Activated CD8-positive, alpha-beta T cell treated with anti-CD3 and anti-CD28 coated beads for 36 hours (primary cell): ENCODE measurements at regions not wholly inside any gene's neighbourhood (a gene's known extent, or its start where the extent isn't known, plus 50 kb on each side); places are given as distances from the start of the nearest gene placed in this dataset.

ENCODE experiments used
- ATAC-seq: fragments of 200-7000 bp; cut with Tn5 transposase; one replicate; pipeline ENCODE4 v1.10.0; 2021; ENCODE audit warnings: mild to moderate bottlenecking, moderate library complexity
- CTCF ChIA-PET: fragments of 350-600 bp; sonication (Branson Sonifier 250); formaldehyde crosslinking; loops from one replicate; lab custom pipeline; 2021; ENCODE audit warnings: antibody characterized with exemption; lab: Charles Lee
- POLR2A ChIA-PET: fragments of 350-600 bp; sonication (Branson Sonifier 250); formaldehyde crosslinking; loops from one replicate; lab custom pipeline; 2021; ENCODE audit warnings: antibody characterized with exemption; lab: Charles Lee
- DNase-seq: peaks from one replicate; pipeline ENCODE4 v3.0.0-alpha.2; 2020
- H3K27ac Mint-ChIP-seq: one replicate; pipeline ENCODE4 v1.8.0; 2021; ENCODE audit warnings: mild to moderate bottlenecking, mixed read lengths
- H3K27me3 Mint-ChIP-seq: one replicate; pipeline ENCODE4 v1.8.0; 2021; ENCODE audit warnings: mixed read lengths
- H3K36me3 Mint-ChIP-seq: one replicate; pipeline ENCODE4 v1.8.0; 2021; ENCODE audit warnings: low read depth, mixed read lengths
- H3K4me1 Mint-ChIP-seq: one replicate; pipeline ENCODE4 v1.8.0; 2021; ENCODE audit warnings: low read depth, mixed read lengths
- H3K4me3 Mint-ChIP-seq: one replicate; pipeline ENCODE4 v1.8.0; 2021; ENCODE audit warnings: mild to moderate bottlenecking, moderate library complexity, mixed read lengths
- H3K9me3 Mint-ChIP-seq: one replicate; pipeline ENCODE4 v1.8.0; 2021; ENCODE audit warnings: mixed read lengths
- intact Hi-C: fragments of 100-400 bp; cut with micrococcal nuclease; formaldehyde crosslinking; loops from one replicate; pipeline ENCODE4 v1.10.0; 2022
- TF ChIP-seq, protein P1 (sequence below): fragments of 200-600 bp; IDR thresholded peaks from one replicate; pipeline ENCODE4 v1.8.0; 2022; ENCODE audit warnings: antibody characterized with exemption, mild to moderate bottlenecking

- DNase-seq (no peak), ATAC-seq (no peak)
- no peaks in the 10 kb centered on the region for H3K36me3 Mint-ChIP-seq
- H3K4me3 Mint-ChIP-seq: no peak overlapping the region
- ChIA-PET CTCF (no interaction called here), POLR2A (no interaction called here)
- peaks cover 8% of the 10 kb centered on the region for H3K27me3 Mint-ChIP-seq
- intact Hi-C loops: no loop called here
- H3K27ac Mint-ChIP-seq: no peak overlapping the region
- TF ChIP-seq, protein P1, sequence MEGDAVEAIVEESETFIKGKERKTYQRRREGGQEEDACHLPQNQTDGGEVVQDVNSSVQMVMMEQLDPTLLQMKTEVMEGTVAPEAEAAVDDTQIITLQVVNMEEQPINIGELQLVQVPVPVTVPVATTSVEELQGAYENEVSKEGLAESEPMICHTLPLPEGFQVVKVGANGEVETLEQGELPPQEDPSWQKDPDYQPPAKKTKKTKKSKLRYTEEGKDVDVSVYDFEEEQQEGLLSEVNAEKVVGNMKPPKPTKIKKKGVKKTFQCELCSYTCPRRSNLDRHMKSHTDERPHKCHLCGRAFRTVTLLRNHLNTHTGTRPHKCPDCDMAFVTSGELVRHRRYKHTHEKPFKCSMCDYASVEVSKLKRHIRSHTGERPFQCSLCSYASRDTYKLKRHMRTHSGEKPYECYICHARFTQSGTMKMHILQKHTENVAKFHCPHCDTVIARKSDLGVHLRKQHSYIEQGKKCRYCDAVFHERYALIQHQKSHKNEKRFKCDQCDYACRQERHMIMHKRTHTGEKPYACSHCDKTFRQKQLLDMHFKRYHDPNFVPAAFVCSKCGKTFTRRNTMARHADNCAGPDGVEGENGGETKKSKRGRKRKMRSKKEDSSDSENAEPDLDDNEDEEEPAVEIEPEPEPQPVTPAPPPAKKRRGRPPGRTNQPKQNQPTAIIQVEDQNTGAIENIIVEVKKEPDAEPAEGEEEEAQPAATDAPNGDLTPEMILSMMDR: no peak
- no peaks in the 10 kb centered on the region for H3K9me3 Mint-ChIP-seq
- H3K4me1 Mint-ChIP-seq: no peaks in the 10 kb centered on the region
Observed at GRCh38 chr5:158100373-158100888, 241.5 kb upstream of the CLINT1 start.

DNA sequence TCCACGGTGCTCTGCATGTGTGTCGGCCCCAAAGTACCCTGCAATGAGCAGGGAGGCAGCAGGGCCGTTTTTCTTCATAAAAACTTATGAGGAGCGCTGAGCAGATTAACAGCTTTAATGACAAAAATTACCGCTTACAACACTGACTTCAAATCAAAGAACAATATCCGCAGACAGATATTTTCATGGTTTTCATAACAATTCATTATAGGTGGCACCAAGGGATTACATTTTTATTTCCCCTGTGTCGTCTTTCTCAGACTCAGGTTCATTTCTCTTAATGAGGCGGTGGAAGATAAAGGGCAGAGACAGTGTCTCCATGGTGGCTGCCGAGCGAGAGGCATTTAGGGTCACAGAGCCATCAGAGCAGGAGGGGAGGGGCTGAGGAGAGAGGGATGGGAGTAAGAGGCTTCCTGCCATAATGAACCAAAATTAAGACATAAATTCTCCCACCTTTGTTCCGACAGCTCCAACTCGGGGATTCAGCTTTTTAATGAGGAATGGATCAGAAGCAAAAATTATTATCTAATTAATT lies 240.7 kb upstream of the CLINT1 start:
- Mint-ChIP-seq H3K9me3 (no peaks in the 10 kb centered on the region), H3K4me3 (no peak overlapping the region), H3K4me1 (no peaks in the 10 kb centered on the region), H3K27ac (no peak overlapping the region), H3K27me3 (peaks cover 8% of the 10 kb centered on the region), H3K36me3 (no peaks in the 10 kb centered on the region)
- no peak for ATAC-seq
- TF ChIP-seq, protein P1: no peak
- intact Hi-C loops: no loop called here
- ChIA-PET POLR2A (no interaction called here), CTCF (no interaction called here)
- DNase-seq: no peak

DNA sequence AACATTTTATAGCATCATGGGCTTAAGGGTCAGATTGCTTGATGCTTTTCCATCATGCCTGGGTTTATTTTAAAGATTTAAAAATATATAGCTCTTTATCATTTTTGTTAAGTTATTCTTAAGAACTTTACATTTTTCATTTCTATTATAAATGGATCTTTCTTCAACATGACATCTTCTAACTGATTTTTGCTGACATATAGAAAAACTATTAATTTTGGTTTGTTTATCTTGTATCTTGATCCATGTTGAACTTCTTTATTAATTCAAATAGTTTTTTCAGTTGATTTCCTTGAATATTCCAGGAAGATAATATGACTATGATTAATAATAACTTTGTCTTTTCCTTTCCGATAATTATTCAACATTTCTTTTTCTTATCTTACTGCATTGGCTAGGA lies 237.9 kb upstream of the CLINT1 start:
- CTCF ChIA-PET: interaction anchor here (1.4 to 4.7 kb wide), 2 partner anchors 22 to 78 kb away, joined by 3 to 24 read pairs; no protein-coding TSS in a partner anchor
- H3K4me3 Mint-ChIP-seq: no peak overlapping the region
- H3K36me3 Mint-ChIP-seq: no peaks in the 10 kb centered on the region
- ATAC-seq (no peak), DNase-seq (no peak)
- peaks cover 13% of the 10 kb centered on the region for H3K27me3 Mint-ChIP-seq
- no peaks in the 10 kb centered on the region for H3K4me1 Mint-ChIP-seq
- no peak overlapping the region for H3K27ac Mint-ChIP-seq
- TF ChIP-seq, protein P1: no peak
- POLR2A ChIA-PET: no interaction called here
- H3K9me3 Mint-ChIP-seq: no peaks in the 10 kb centered on the region
- intact Hi-C loops: no loop called here

GRCh38 chr5:158086856-158087255 lies 227.9 kb upstream of the CLINT1 start:
- ChIA-PET POLR2A (no interaction called here), CTCF (interaction anchor here (0.9 to 2.1 kb wide), 3 partner anchors 9 to 325 kb away, joined by 3 to 15 read pairs (median 4); no protein-coding TSS in a partner anchor)
- Mint-ChIP-seq H3K27me3 (peaks cover 3% of the 10 kb centered on the region), H3K27ac (no peak overlapping the region), H3K9me3 (no peaks in the 10 kb centered on the region), H3K4me3 (no peak overlapping the region), H3K4me1 (no peaks in the 10 kb centered on the region), H3K36me3 (no peaks in the 10 kb centered on the region)
- ATAC-seq (no peak), DNase-seq (no peak)
- intact Hi-C loops: no loop called here
- TF ChIP-seq, protein P1: no peak

GRCh38 chr5:158084292-158084691 lies 225.3 kb upstream of the CLINT1 start:
- H3K9me3 Mint-ChIP-seq: no peaks in the 10 kb centered on the region
- H3K4me3 Mint-ChIP-seq: no peak overlapping the region
- intact Hi-C loops: no loop called here
- no peak for ATAC-seq
- peaks cover 3% of the 10 kb centered on the region for H3K27me3 Mint-ChIP-seq
- no peaks in the 10 kb centered on the region for H3K36me3 Mint-ChIP-seq
- TF ChIP-seq, protein P1: no peak
- ChIA-PET CTCF (interaction anchor here (1.2 to 2.3 kb wide), 2 partner anchors 9 to 322 kb away, joined by 3 to 26 read pairs; no protein-coding TSS in a partner anchor), POLR2A (interaction anchor here (0.6 kb wide), 1 partner anchor 284 kb away, joined by 3 read pairs; no protein-coding TSS in a partner anchor)
- no peak overlapping the region for H3K27ac Mint-ChIP-seq
- no peaks in the 10 kb centered on the region for H3K4me1 Mint-ChIP-seq
- DNase-seq: no peak
